CD4-positive, alpha-beta memory T cell (primary cell): ENCODE measurements at regions not wholly inside any gene's neighbourhood (a gene's known extent, or its start where the extent isn't known, plus 50 kb on each side); places are given as distances from the start of the nearest gene placed in this dataset.

Experiments
- CTCF ChIA-PET: fragments of 350-600 bp; sonication (Branson Sonifier 250); formaldehyde crosslinking; loops from one replicate; lab custom pipeline; 2021; ENCODE audit warnings: inconsistent platforms; ENCODE audit not compliant: partially characterized antibody; lab: Charles Lee
- POLR2A ChIA-PET: fragments of 350-600 bp; sonication (Branson Sonifier 250); formaldehyde crosslinking; loops from one replicate; lab custom pipeline; 2021; ENCODE audit not compliant: partially characterized antibody; lab: Charles Lee
- DNase-seq, 5 donors: peaks; one replicate each; pipeline versions ENCODE4 v3.0.0 to v3.0.0-alpha.2; 2020 to 2022; ENCODE audit warnings: mixed read lengths in 1 of 5
- H3K27ac ChIP-seq: one replicate; pipeline ENCODE4 v1.7.0; 2013; ENCODE audit warnings: low read depth, low read length
- H3K27me3 ChIP-seq: 2 replicates; pipeline ENCODE4 v1.7.0; 2013; ENCODE audit warnings: mild to moderate bottlenecking, low read length, moderate library complexity; ENCODE audit not compliant: insufficient read depth
- H3K36me3 ChIP-seq: 2 replicates; pipeline ENCODE4 v1.7.0; 2013; ENCODE audit warnings: mild to moderate bottlenecking, low read length, moderate library complexity; ENCODE audit not compliant: insufficient read depth
- H3K4me1 ChIP-seq: 2 replicates; pipeline ENCODE4 v1.7.0; 2013; ENCODE audit warnings: mild to moderate bottlenecking, low read length, moderate library complexity; ENCODE audit not compliant: insufficient read depth
- H3K4me3 ChIP-seq, 2 donors: one replicate each; pipeline ENCODE4 v1.7.0; 2013; ENCODE audit warnings: low read length in 2 of 2, mild to moderate bottlenecking in 1 of 2
- H3K9me3 ChIP-seq, 2 donors: one replicate each; pipeline ENCODE4 v1.7.0; 2013; ENCODE audit warnings: low read length in 2 of 2, control low read depth in 1 of 2; ENCODE audit not compliant: control insufficient read depth in 1 of 2
- H3K27ac Mint-ChIP-seq, 7 donors: one replicate each; pipeline ENCODE4 v1.8.0; 2020 to 2021; ENCODE audit warnings: mixed read lengths in 7 of 7, mild to moderate bottlenecking in 6 of 7, inconsistent platforms in 3 of 7, moderate library complexity in 3 of 7
- H3K27me3 Mint-ChIP-seq, 2 donors: one replicate each; pipeline ENCODE4 v1.8.0; 2020 to 2021; ENCODE audit warnings: mixed read lengths in 2 of 2
- H3K36me3 Mint-ChIP-seq, 2 donors: one replicate each; pipeline ENCODE4 v1.8.0; 2020 to 2021; ENCODE audit warnings: mixed read lengths in 2 of 2, inconsistent platforms in 1 of 2, mild to moderate bottlenecking in 1 of 2
- H3K4me1 Mint-ChIP-seq, 4 donors: one replicate each; pipeline ENCODE4 v1.8.0; 2020 to 2021; ENCODE audit warnings: mixed read lengths in 4 of 4, mild to moderate bottlenecking in 1 of 4
- H3K4me3 Mint-ChIP-seq, 8 donors: one replicate each; pipeline ENCODE4 v1.8.0; 2020 to 2021; ENCODE audit warnings: mixed read lengths in 8 of 8, mild to moderate bottlenecking in 7 of 8, moderate library complexity in 6 of 8, inconsistent platforms in 3 of 8
- H3K9me3 Mint-ChIP-seq, 8 donors: one replicate each; pipeline ENCODE4 v1.8.0; 2020 to 2021; ENCODE audit warnings: mixed read lengths in 8 of 8, mild to moderate bottlenecking in 5 of 8, inconsistent platforms in 3 of 8, moderate library complexity in 1 of 8
- intact Hi-C: fragments of 100-400 bp; cut with micrococcal nuclease; formaldehyde crosslinking; loops from one replicate; pipeline ENCODE4 v1.15.1; 2023

DNA sequence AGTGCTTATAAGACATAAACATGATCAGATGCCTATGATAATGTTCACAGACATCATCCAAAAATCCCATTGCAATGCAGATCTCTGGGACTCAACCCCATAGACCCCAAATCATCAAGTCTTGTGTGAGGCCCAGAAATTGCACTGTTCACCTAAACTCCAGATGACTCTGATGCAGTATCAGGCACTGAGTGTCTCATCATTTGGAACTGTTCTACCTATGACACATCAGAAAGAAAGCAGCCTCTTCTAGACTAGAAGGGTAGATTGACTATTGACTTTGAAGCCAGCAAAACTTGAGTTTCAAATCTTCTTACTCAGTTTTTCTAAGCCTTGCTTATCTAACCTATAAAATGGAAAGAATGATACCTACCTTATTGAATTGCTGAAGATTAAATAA is 58.7 kb upstream of the PAPPA start:
- no peaks in the 10 kb centered on the region for H3K36me3 ChIP-seq
- no peaks in the 10 kb centered on the region for H3K9me3 ChIP-seq
- H3K9me3 Mint-ChIP-seq = peaks cover 0 to 7% (median 4%) of the 10 kb centered on the region in 8 donors
- no peak overlapping the region for H3K27ac ChIP-seq
- H3K27ac Mint-ChIP-seq = no peak overlapping the region
- POLR2A ChIA-PET = no interaction called here
- no peaks in the 10 kb centered on the region for H3K4me1 Mint-ChIP-seq
- intact Hi-C loops = no loop called here
- H3K36me3 Mint-ChIP-seq = no peaks in the 10 kb centered on the region
- no peak overlapping the region for H3K4me3 Mint-ChIP-seq
- no peaks in the 10 kb centered on the region for H3K4me1 ChIP-seq
- H3K27me3 Mint-ChIP-seq = no peaks in the 10 kb centered on the region
- CTCF ChIA-PET = no interaction called here
- H3K4me3 ChIP-seq = no peak overlapping the region
- no peak for DNase-seq
- H3K27me3 ChIP-seq = no peaks in the 10 kb centered on the region

DNA sequence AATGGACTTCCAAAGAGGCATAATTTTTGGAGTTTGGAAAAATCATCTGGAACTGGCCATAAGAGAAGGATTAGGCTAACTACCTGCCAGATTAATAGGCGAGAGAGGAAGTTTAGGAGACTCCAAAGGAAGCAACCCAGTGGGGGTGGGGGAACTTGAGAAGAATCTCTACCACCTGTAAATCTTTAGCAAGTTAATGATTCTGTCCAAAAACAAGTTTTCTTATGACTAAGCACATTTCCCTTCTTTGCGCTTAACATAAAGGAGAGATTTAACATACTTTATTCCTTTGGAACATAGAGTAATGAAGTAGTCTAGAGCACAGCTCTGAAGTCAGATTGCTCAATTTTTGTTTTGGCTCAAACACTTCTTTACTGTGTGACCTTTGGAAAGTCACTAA is 58.2 kb upstream of the PAPPA start:
- Mint-ChIP-seq H3K36me3 (no peaks in the 10 kb centered on the region), H3K9me3 (peaks cover 0 to 6% (median 3%) of the 10 kb centered on the region in 8 donors), H3K27me3 (no peaks in the 10 kb centered on the region), H3K4me3 (no peak overlapping the region), H3K27ac (no peak overlapping the region), H3K4me1 (no peaks in the 10 kb centered on the region)
- Histone ChIP-seq H3K36me3 (no peaks in the 10 kb centered on the region), H3K4me3 (no peak overlapping the region), H3K4me1 (no peaks in the 10 kb centered on the region), H3K27me3 (no peaks in the 10 kb centered on the region), H3K27ac (no peak overlapping the region), H3K9me3 (no peaks in the 10 kb centered on the region)
- ChIA-PET CTCF (no interaction called here), POLR2A (no interaction called here)
- intact Hi-C loops = no loop called here
- DNase-seq = no peak

DNA sequence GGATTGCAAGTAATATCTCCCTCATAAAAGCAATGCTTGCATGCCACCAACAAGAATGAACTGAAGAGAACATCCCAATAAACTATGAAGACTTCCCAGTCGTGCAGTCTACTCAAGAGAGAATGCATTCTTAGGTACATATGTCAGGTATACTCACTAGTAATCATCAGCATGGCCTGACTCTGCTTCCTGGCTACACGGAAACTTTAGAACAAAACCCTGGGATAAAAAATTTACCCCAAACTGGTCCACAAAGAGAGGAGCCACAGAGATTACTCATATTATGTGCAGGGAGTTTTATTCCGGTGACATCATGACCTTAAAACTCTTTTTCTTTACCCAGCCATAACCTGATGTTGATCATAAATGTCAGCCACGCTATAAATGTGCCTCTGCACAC is 57.5 kb upstream of the PAPPA start:
- Histone ChIP-seq H3K9me3 (no peaks in the 10 kb centered on the region), H3K36me3 (no peaks in the 10 kb centered on the region), H3K4me3 (no peak overlapping the region), H3K4me1 (no peaks in the 10 kb centered on the region), H3K27ac (no peak overlapping the region), H3K27me3 (no peaks in the 10 kb centered on the region)
- POLR2A ChIA-PET = no interaction called here
- CTCF ChIA-PET = no interaction called here
- H3K36me3 Mint-ChIP-seq = no peaks in the 10 kb centered on the region
- H3K4me3 Mint-ChIP-seq = no peak overlapping the region
- H3K27me3 Mint-ChIP-seq = no peaks in the 10 kb centered on the region
- H3K4me1 Mint-ChIP-seq = no peaks in the 10 kb centered on the region
- H3K27ac Mint-ChIP-seq = no peak overlapping the region
- H3K9me3 Mint-ChIP-seq = peaks cover 0 to 5% (median 2%) of the 10 kb centered on the region in 8 donors
- intact Hi-C loops = no loop called here
- DNase-seq = no peak

DNA sequence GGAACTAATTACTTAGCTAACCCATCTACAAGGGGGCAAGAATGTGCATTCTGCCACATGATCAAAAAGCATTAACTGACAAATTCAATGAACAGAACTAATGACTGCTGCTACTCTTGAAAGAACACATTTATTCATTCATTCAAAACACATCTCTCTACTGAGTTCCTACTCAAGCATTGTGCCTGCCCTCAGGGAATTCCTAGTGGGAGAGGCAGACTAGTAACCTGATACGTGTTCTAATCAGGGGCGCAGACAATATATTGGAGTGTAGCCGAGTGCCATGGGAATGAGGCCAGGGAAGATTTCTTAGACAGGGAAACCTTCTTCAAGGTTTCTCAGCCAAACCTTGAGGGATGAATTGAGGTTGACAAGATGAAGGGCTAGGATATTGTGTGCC is 56.7 kb upstream of the PAPPA start:
- no peak overlapping the region for H3K4me3 ChIP-seq
- POLR2A ChIA-PET = no interaction called here
- DNase-seq = no peak
- Mint-ChIP-seq H3K4me1 (no peaks in the 10 kb centered on the region), H3K9me3 (peaks cover 0 to 5% (median 1%) of the 10 kb centered on the region in 8 donors), H3K36me3 (no peaks in the 10 kb centered on the region), H3K27ac (no peak overlapping the region), H3K27me3 (no peaks in the 10 kb centered on the region), H3K4me3 (no peak overlapping the region)
- no peaks in the 10 kb centered on the region for H3K36me3 ChIP-seq
- H3K27me3 ChIP-seq = no peaks in the 10 kb centered on the region
- H3K9me3 ChIP-seq = no peaks in the 10 kb centered on the region
- intact Hi-C loops = no loop called here
- CTCF ChIA-PET = no interaction called here
- no peak overlapping the region for H3K27ac ChIP-seq
- no peaks in the 10 kb centered on the region for H3K4me1 ChIP-seq

DNA sequence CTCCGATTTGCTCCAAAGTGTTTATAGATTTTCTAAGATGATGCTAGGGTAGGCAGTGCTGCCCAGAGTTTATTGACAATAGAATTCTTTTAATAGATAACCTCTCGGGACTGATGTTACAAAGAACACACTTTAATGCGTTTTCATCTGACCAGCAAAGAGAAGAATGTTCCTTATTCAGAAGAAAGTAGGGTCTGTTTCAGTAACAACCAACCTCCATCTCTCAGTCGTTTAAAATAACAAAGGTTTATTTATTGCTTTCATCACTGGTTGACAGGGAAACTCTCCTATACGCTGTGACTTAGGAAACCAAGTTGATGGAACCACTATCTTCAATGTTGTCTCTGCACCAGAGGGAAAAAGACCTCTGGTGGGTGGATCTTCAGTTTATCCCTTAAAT is 55.1 kb upstream of the PAPPA start:
- no peak for DNase-seq
- Histone ChIP-seq H3K4me3 (no peak overlapping the region), H3K4me1 (no peaks in the 10 kb centered on the region), H3K36me3 (no peaks in the 10 kb centered on the region), H3K27me3 (no peaks in the 10 kb centered on the region), H3K9me3 (no peaks in the 10 kb centered on the region), H3K27ac (no peak overlapping the region)
- H3K4me1 Mint-ChIP-seq = no peaks in the 10 kb centered on the region
- no peaks in the 10 kb centered on the region for H3K36me3 Mint-ChIP-seq
- no peak overlapping the region for H3K4me3 Mint-ChIP-seq
- H3K27me3 Mint-ChIP-seq = no peaks in the 10 kb centered on the region
- no peak overlapping the region for H3K27ac Mint-ChIP-seq
- peaks cover 0 to 4% (median 2%) of the 10 kb centered on the region in 8 donors for H3K9me3 Mint-ChIP-seq
- ChIA-PET POLR2A (no interaction called here), CTCF (no interaction called here)
- intact Hi-C loops = no loop called here

DNA sequence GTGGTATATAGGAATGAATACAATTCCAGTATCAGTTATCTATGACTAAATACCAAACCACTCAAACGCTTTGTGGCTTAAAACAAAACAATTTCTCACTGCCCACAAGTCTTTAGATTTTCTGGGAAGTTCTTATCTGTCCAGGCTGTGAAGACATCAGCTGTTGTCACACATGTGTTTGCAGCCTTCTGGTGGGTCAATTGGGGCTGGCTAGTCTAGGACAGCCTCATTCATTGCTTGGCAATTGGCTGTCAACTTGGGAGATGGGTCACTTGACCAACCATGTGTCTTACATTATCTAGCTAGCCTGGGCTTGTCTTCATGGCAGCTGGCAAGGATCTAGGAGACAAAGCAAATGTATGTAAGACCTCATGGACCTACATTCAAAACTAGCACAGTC is 53.8 kb upstream of the PAPPA start:
- H3K27ac Mint-ChIP-seq = no peak overlapping the region
- no peak for DNase-seq
- intact Hi-C loops = no loop called here
- H3K27ac ChIP-seq = no peak overlapping the region
- H3K27me3 Mint-ChIP-seq = no peaks in the 10 kb centered on the region
- no peaks in the 10 kb centered on the region for H3K27me3 ChIP-seq
- CTCF ChIA-PET = no interaction called here
- no peaks in the 10 kb centered on the region for H3K4me1 Mint-ChIP-seq
- H3K9me3 Mint-ChIP-seq = peaks cover 0 to 7% (median 2%) of the 10 kb centered on the region in 8 donors
- no peaks in the 10 kb centered on the region for H3K36me3 ChIP-seq
- H3K4me3 ChIP-seq = no peak overlapping the region
- H3K4me1 ChIP-seq = no peaks in the 10 kb centered on the region
- POLR2A ChIA-PET = no interaction called here
- no peak overlapping the region for H3K4me3 Mint-ChIP-seq
- no peaks in the 10 kb centered on the region for H3K36me3 Mint-ChIP-seq
- no peaks in the 10 kb centered on the region for H3K9me3 ChIP-seq

DNA sequence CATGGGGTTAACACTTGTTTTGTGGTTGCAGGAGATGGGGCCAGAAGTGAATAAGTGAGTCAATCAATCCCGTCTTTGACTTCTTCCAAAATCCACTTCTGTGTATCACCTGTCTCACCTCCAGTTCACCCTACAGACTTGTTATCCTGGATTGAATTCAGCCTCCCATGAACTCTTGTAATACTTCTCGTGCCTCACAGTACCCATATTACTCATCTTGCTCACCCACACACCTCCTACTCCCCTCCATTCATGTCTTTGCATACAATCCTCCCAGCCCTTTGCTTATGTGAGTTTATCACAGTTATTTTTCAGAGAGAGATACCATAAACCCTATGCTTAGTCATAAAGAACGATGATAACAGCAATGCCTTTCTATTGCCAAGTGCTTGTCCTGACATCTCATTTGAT is 52.9 kb upstream of the PAPPA start:
- H3K9me3 Mint-ChIP-seq = peaks cover 0 to 7% (median 2%) of the 10 kb centered on the region in 8 donors
- H3K4me3 Mint-ChIP-seq = no peak overlapping the region
- no peak overlapping the region for H3K27ac Mint-ChIP-seq
- ChIA-PET CTCF (no interaction called here), POLR2A (no interaction called here)
- Histone ChIP-seq H3K9me3 (no peaks in the 10 kb centered on the region), H3K27ac (no peak overlapping the region), H3K4me3 (no peak overlapping the region), H3K27me3 (no peaks in the 10 kb centered on the region), H3K36me3 (no peaks in the 10 kb centered on the region), H3K4me1 (no peaks in the 10 kb centered on the region)
- intact Hi-C loops = no loop called here
- no peaks in the 10 kb centered on the region for H3K36me3 Mint-ChIP-seq
- H3K27me3 Mint-ChIP-seq = no peaks in the 10 kb centered on the region
- DNase-seq = no peak
- no peaks in the 10 kb centered on the region for H3K4me1 Mint-ChIP-seq

DNA sequence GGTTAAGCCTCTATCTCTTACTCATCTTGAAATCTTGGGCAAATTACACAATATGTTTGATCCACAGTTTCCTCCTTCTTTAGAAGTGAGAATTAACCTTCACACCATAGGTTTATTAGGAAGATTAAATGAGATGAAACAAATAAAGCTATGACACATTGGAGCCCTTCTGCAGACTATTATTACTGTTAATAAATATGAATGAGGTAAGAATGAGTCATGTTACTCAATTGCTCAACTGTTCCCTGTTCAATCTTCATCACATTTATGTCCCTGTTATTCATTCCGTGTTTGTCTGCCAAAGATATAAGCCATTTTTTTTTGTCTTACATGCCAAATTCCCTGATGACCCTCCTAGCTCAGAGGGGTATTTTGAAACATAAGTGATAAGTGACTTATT is 52.1 kb upstream of the PAPPA start:
- H3K27me3 ChIP-seq = no peaks in the 10 kb centered on the region
- H3K9me3 ChIP-seq = no peaks in the 10 kb centered on the region
- no peak overlapping the region for H3K27ac Mint-ChIP-seq
- intact Hi-C loops = no loop called here
- H3K9me3 Mint-ChIP-seq = peaks cover 0 to 7% (median 2%) of the 10 kb centered on the region in 8 donors
- ChIA-PET POLR2A (no interaction called here), CTCF (no interaction called here)
- H3K36me3 ChIP-seq = no peaks in the 10 kb centered on the region
- DNase-seq = no peak
- H3K4me3 Mint-ChIP-seq = no peak overlapping the region
- no peak overlapping the region for H3K27ac ChIP-seq
- no peak overlapping the region for H3K4me3 ChIP-seq
- no peaks in the 10 kb centered on the region for H3K4me1 Mint-ChIP-seq
- H3K27me3 Mint-ChIP-seq = no peaks in the 10 kb centered on the region
- H3K4me1 ChIP-seq = no peaks in the 10 kb centered on the region
- no peaks in the 10 kb centered on the region for H3K36me3 Mint-ChIP-seq
